Kidney (tissue), 13 donors: ENCODE measurements at regions not wholly inside any gene's neighbourhood (a gene's known extent, or its start where the extent isn't known, plus 50 kb on each side); places are given as distances from the start of the nearest gene placed in this dataset.

ENCODE experiments used
- DNase-seq, 5 donors: peaks; one replicate each; pipeline ENCODE4 v3.0.0-alpha.2; 2013 to 2020
- FAIRE-seq: peaks from 2 replicates; lab custom pipeline; 2012; peaks lifted over from hg19 to GRCh38; lab: Jason Lieb, UNC
- H3K27ac ChIP-seq, 2 donors: one replicate each; pipeline ENCODE4 v1.7.0; 2013; ENCODE audit warnings: low read depth in 2 of 2, low read length in 2 of 2, inconsistent platforms in 1 of 2
- H3K27me3 ChIP-seq: one replicate; pipeline ENCODE4 v1.7.1; 2013; ENCODE audit warnings: low read length, inconsistent platforms; ENCODE audit not compliant: control insufficient read depth, insufficient read depth
- H3K36me3 ChIP-seq, 3 donors: one replicate each; pipeline versions ENCODE4 v1.7.0 to v1.7.1; 2013; ENCODE audit warnings: low read length in 3 of 3, control low read depth in 1 of 3, inconsistent platforms in 1 of 3; ENCODE audit not compliant: insufficient read depth in 3 of 3, control insufficient read depth in 2 of 3
- H3K4me1 ChIP-seq, 3 donors: one replicate each; pipeline versions ENCODE4 v1.7.0 to v1.7.1; 2013; ENCODE audit warnings: low read length in 3 of 3, inconsistent platforms in 1 of 3, low read depth in 1 of 3; ENCODE audit not compliant: control insufficient read depth in 2 of 3, insufficient read depth in 2 of 3
- H3K4me3 ChIP-seq, 3 donors: one replicate each; pipeline versions ENCODE4 v1.7.0 to v1.8.1; 2013; ENCODE audit warnings: low read length in 3 of 3, control low read depth in 1 of 3, inconsistent platforms in 1 of 3
- H3K9ac ChIP-seq, 3 donors: one replicate each; pipeline versions ENCODE4 v1.7.0 to v1.7.1; 2013; ENCODE audit warnings: low read length in 3 of 3, control low read depth in 1 of 3, inconsistent platforms in 1 of 3
- H3K9me3 ChIP-seq, 3 donors: one replicate each; pipeline versions ENCODE4 v1.7.0 to v1.7.1; 2013; ENCODE audit warnings: low read length in 3 of 3, control low read depth in 1 of 3, inconsistent platforms in 1 of 3; ENCODE audit not compliant: control insufficient read depth in 2 of 3, insufficient read depth in 1 of 3
- intact Hi-C: fragments of 100-400 bp; cut with DNase I; formaldehyde crosslinking; loops from one replicate; pipeline ENCODE4 v1.11.1; 2022
- TF ChIP-seq, protein P1 (sequence below): IDR thresholded peaks from 3 replicates; pipeline ENCODE4 v1.5.1; 2012; ENCODE audit warnings: mild to moderate bottlenecking, moderate library complexity, borderline replicate concordance; ENCODE audit not compliant: insufficient read depth; ENCODE audit errors: extremely low read depth
- donor health status: control.
- donor health status: control.
- donor health status: control.
- donor health status: control.
- donor health status: control.
- donor health status: DM: yes; HTN: yes; CAD: no.
- donor health status: Normal renal cell carcinoma (clear cell type).

DNA sequence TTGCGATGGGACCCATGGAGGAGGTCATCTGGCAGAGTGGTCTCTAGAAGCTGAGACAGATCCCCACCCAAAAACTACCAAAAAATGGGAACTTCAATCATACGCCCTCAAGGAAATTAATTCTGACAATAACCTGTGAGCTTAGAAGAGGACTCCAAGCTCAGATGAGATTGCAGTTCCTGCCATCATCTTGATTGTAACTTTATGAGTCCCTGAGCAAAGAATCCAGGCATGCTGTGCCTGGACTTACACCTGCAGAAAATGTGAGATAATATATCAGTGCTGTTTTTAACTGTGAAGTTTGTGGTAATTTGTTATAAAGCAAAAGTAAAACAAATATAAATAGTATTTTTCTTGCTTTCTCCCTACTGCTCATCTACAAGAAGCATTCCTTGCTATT is 299.6 kb upstream of the MBL2 start:
- Histone ChIP-seq H3K27me3 (no peaks in the 10 kb centered on the region), H3K36me3 (no peaks in the 10 kb centered on the region), H3K27ac (no peak overlapping the region), H3K4me1 (no peaks in the 10 kb centered on the region), H3K9me3 (no peaks in the 10 kb centered on the region), H3K9ac (no peak overlapping the region), H3K4me3 (no peak overlapping the region)
- intact Hi-C loops = no loop called here
- TF ChIP-seq, protein P1, sequence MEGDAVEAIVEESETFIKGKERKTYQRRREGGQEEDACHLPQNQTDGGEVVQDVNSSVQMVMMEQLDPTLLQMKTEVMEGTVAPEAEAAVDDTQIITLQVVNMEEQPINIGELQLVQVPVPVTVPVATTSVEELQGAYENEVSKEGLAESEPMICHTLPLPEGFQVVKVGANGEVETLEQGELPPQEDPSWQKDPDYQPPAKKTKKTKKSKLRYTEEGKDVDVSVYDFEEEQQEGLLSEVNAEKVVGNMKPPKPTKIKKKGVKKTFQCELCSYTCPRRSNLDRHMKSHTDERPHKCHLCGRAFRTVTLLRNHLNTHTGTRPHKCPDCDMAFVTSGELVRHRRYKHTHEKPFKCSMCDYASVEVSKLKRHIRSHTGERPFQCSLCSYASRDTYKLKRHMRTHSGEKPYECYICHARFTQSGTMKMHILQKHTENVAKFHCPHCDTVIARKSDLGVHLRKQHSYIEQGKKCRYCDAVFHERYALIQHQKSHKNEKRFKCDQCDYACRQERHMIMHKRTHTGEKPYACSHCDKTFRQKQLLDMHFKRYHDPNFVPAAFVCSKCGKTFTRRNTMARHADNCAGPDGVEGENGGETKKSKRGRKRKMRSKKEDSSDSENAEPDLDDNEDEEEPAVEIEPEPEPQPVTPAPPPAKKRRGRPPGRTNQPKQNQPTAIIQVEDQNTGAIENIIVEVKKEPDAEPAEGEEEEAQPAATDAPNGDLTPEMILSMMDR = no peak
- DNase-seq = no peak
- FAIRE-seq = no peak

DNA sequence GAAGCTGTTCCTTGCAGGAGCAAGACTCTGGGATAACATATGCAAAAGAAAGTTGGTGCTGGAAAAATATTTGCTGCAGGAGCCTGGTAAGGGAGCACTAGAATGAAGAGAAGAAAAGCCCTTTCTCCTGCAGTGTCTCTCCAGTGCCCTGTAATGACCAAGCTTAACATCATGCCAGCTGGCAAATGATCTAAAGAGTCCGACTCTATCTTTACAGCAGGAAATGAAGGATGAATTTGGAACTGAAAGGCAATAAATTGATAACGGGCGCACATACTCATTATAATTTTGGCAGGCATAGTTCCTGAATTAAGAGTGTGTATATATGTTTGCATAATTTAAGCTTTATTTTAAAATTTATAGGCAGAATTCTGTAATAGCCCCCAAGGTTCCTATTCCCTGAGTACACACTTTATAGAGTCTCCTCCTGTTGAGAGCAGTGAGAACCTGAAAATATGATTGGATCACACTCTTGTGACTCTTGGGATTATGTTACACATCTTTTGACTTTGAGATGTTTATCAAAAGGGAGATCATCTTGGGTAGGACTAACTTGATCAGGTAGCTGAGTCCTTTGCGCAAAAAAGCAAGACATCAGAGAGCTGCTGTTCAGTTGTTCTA is 299.0 kb upstream of the MBL2 start:
- no peaks in the 10 kb centered on the region for H3K4me1 ChIP-seq
- no peaks in the 10 kb centered on the region for H3K36me3 ChIP-seq
- FAIRE-seq = no peak
- no peak overlapping the region for H3K4me3 ChIP-seq
- DNase-seq = no peak
- no peaks in the 10 kb centered on the region for H3K9me3 ChIP-seq
- no peaks in the 10 kb centered on the region for H3K27me3 ChIP-seq
- intact Hi-C loops = no loop called here
- no peak overlapping the region for H3K9ac ChIP-seq
- TF ChIP-seq, protein P1 = no peak
- no peak overlapping the region for H3K27ac ChIP-seq

DNA sequence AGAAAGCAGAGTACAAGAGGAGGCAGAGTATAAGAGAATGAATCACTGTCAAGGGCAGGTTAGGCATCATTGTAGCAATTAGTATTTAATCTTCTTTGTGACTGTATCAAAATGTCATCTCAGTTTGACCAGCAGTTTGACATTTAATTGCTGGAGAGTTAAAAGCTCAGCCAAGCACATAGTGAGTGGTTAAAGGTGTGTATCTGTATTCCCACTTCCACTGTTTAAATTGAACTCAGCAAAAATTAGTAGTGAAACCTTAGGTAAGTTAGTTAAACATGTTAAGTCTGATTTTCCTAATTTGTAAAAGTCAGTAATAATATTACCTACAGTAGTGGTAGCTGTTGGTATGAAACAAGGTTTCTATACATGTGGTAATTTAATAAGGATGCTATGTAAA is 296.4 kb upstream of the MBL2 start:
- H3K27me3 ChIP-seq = no peaks in the 10 kb centered on the region
- H3K9ac ChIP-seq = no peak overlapping the region
- no peaks in the 10 kb centered on the region for H3K9me3 ChIP-seq
- no peaks in the 10 kb centered on the region for H3K36me3 ChIP-seq
- no peak overlapping the region for H3K4me3 ChIP-seq
- FAIRE-seq (no peak), DNase-seq (no peak)
- intact Hi-C loops = no loop called here
- TF ChIP-seq, protein P1 = no peak
- H3K4me1 ChIP-seq = no peaks in the 10 kb centered on the region
- H3K27ac ChIP-seq = no peak overlapping the region

DNA sequence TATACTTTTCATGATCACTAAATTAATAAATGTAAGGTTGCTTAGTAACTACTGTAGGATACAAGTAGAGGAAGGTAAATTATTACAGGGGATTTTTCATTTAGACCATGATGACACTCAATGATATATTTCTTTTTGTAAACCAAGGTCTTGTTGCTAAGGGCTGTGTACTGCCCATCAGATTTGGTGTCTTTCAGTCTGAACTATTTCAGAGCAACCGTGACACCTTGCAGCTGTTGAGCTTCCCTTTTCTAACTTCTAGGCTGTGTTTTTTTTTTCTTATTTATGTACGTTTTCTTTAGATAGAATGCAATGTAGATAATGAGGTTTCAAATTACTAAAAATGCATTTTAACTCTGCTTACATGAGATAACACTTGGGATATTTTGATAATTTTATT is 292.0 kb upstream of the MBL2 start:
- H3K9me3 ChIP-seq = no peaks in the 10 kb centered on the region
- no peak overlapping the region for H3K9ac ChIP-seq
- TF ChIP-seq, protein P1 = no peak
- no peak overlapping the region for H3K27ac ChIP-seq
- FAIRE-seq = no peak
- peak in 3 of 5 donors; percentile 38 to 81 (median 71) for DNase-seq
- no peaks in the 10 kb centered on the region for H3K36me3 ChIP-seq
- no peaks in the 10 kb centered on the region for H3K4me1 ChIP-seq
- intact Hi-C loops = no loop called here
- no peaks in the 10 kb centered on the region for H3K27me3 ChIP-seq
- H3K4me3 ChIP-seq = no peak overlapping the region
